ENCODE measurements at regions not wholly inside any gene's neighbourhood (a gene's known extent, or its start where the extent isn't known, plus 50 kb on each side); places are given as distances from the start of the nearest gene placed in this dataset.
"Not testable (repeated sequence)": the region's sequence is repeated elsewhere in the genome, so short reads cannot be mapped to it uniquely, and the experiment has no call there.

DNA sequence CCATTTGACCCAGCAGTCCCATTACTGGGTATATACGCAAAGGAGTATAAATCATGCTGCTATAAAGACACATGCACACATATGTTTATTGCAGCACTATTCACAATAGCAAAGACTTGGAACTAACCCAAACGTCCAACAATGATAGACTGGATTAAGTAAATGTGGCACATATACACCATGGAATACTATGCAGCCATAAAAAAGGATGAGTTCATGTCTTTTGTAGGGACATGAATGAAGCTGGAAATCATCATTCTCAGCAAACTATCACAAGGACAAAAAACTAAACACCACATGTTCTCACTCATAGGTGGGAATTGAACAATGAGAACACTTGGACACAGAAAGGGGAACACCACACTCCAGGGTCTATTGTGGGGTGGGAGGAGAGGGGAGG, 168.3 kb downstream of the TENT5A start:
- H3K27ac ChIP-seq; H3K4me3 ChIP-seq; CTCF ChIA-PET; POLR2A ChIA-PET; DNase-seq (ENCODE audit: low read depth in 1 of 2, low spot score in 1 of 2); H3K9me3 ChIP-seq; H3K4me2 ChIP-seq; ATAC-seq; H3K4me1 ChIP-seq; FAIRE-seq: not testable (repeated sequence)
- WGBS (ENCODE audit: missing lambda C conversion rate): 50% methylated on average over 2 of the region's 2 CpGs

DNA sequence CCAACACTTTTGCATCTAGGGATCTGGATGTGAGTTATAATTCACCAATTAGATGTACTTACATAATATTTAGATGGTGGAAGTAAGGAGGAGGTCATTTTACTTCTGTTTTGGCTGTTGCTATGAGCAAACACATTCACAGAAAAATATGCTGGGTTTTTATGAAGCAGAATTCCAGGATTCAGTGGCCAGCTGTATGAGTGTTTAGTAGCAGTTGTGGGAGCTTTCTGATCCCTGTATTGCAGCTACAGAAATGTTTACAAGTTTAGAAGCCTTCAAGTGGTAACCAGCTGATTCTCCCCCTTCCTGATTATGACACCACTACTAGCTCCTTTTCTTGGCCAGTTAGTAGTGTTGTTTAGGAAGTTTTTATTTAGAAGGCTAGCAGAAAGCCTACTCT, 177.0 kb downstream of the TENT5A start:
- Histone ChIP-seq H3K9me3 (no peaks in the 10 kb centered on the region), H3K4me3 (no peak overlapping the region), H3K27ac (no peak overlapping the region), H3K4me1 (no peaks in the 10 kb centered on the region), H3K4me2 (no peak overlapping the region)
- TF ChIP-seq EHF (CRISPR knock-in tag; IDR thresholded peaks at IDR 0.05) (no peak), RNF2 (IDR thresholded peaks at IDR 0.05; ENCODE audit: borderline replicate concordance, low read depth) (no peak), HOXB5 (CRISPR knock-in tag; IDR thresholded peaks at IDR 0.05) (no peak), KDM1A (IDR thresholded peaks at IDR 0.05; ENCODE audit: low read depth) (no peak), FOXS1 (CRISPR knock-in tag; IDR thresholded peaks at IDR 0.05) (no peak), HOXB13 (CRISPR knock-in tag; IDR thresholded peaks at IDR 0.05; ENCODE audit: low read depth) (no peak), JUNB (IDR thresholded peaks at IDR 0.05) (no peak), ZFP36 (IDR thresholded peaks at IDR 0.05; ENCODE audit: borderline replicate concordance, partially characterized antibody) (no peak), POLR2A (IDR thresholded peaks at IDR 0.05; ENCODE audit: low read length) (no peak), SREBF2 (IDR thresholded peaks at IDR 0.05) (no peak), HDAC2 (IDR thresholded peaks at IDR 0.05) (no peak), EP300 (IDR thresholded peaks at IDR 0.05) (no peak), SMC3 (IDR thresholded peaks at IDR 0.05) (no peak), NPAS2 (CRISPR knock-in tag; IDR thresholded peaks at IDR 0.05; ENCODE audit: borderline replicate concordance) (no peak), GATA3 (IDR thresholded peaks at IDR 0.05; ENCODE audit: borderline replicate concordance) (no peak), RCOR1 (IDR thresholded peaks at IDR 0.05; ENCODE audit: low read depth, low read length) (no peak)
- TF ChIP-seq, protein P1, sequence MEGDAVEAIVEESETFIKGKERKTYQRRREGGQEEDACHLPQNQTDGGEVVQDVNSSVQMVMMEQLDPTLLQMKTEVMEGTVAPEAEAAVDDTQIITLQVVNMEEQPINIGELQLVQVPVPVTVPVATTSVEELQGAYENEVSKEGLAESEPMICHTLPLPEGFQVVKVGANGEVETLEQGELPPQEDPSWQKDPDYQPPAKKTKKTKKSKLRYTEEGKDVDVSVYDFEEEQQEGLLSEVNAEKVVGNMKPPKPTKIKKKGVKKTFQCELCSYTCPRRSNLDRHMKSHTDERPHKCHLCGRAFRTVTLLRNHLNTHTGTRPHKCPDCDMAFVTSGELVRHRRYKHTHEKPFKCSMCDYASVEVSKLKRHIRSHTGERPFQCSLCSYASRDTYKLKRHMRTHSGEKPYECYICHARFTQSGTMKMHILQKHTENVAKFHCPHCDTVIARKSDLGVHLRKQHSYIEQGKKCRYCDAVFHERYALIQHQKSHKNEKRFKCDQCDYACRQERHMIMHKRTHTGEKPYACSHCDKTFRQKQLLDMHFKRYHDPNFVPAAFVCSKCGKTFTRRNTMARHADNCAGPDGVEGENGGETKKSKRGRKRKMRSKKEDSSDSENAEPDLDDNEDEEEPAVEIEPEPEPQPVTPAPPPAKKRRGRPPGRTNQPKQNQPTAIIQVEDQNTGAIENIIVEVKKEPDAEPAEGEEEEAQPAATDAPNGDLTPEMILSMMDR (IDR thresholded peaks at IDR 0.05): no peak
- TF ChIP-seq, protein P2, sequence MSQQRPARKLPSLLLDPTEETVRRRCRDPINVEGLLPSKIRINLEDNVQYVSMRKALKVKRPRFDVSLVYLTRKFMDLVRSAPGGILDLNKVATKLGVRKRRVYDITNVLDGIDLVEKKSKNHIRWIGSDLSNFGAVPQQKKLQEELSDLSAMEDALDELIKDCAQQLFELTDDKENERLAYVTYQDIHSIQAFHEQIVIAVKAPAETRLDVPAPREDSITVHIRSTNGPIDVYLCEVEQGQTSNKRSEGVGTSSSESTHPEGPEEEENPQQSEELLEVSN (IDR thresholded peaks at IDR 0.05; ENCODE audit: borderline replicate concordance, low read depth): no peak
- TF ChIP-seq, protein P3, sequence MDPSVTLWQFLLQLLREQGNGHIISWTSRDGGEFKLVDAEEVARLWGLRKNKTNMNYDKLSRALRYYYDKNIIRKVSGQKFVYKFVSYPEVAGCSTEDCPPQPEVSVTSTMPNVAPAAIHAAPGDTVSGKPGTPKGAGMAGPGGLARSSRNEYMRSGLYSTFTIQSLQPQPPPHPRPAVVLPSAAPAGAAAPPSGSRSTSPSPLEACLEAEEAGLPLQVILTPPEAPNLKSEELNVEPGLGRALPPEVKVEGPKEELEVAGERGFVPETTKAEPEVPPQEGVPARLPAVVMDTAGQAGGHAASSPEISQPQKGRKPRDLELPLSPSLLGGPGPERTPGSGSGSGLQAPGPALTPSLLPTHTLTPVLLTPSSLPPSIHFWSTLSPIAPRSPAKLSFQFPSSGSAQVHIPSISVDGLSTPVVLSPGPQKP (IDR thresholded peaks at IDR 0.05; ENCODE audit: low read depth, low read length): no peak
- FAIRE-seq (no peak), DNase-seq (ENCODE audit: low read depth in 1 of 2, low spot score in 1 of 2) (no peak), ATAC-seq (no peak)
- ChIA-PET POLR2A (no interaction called here), CTCF (interaction anchor here (0.6 kb wide), 1 partner anchor 431 kb away, joined by 3 read pairs; no protein-coding TSS in a partner anchor)

DNA sequence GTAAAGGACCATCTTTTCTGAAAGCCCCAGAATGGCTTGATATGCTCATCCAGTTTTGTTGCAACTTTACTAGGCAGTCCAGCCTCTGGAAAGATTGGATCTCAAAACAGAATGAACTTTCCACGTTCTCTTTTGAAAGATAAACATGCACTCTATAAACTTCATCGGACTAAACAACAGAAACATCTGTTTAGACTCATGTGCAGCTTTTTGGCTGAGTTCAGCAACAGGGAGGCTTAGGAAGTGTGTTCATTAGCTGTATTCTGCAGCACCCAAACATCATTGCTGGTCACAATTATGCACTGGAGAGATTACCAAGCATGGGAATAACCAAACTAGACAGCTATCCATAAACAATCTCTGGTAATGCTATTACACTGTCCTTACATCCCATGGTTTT, 180.5 kb downstream of the TENT5A start:
- CTCF ChIA-PET: no interaction called here
- POLR2A ChIA-PET: no interaction called here
- Histone ChIP-seq H3K4me2 (no peak overlapping the region), H3K9me3 (no peaks in the 10 kb centered on the region), H3K4me3 (no peak overlapping the region), H3K4me1 (no peaks in the 10 kb centered on the region), H3K27ac (no peak overlapping the region)
- WGBS (ENCODE audit: missing lambda C conversion rate): 50% methylated on average over 2 of the region's 2 CpGs
- no peak for ATAC-seq
- DNase-seq (ENCODE audit: low read depth in 1 of 2, low spot score in 1 of 2): no peak
- FAIRE-seq: no peak
- TF ChIP-seq BHLHE40 (IDR thresholded peaks at IDR 0.05; ENCODE audit: low read depth, low read length) (no peak), EP300 (IDR thresholded peaks at IDR 0.05) (no peak), TP53 (CRISPR knock-in tag; IDR thresholded peaks at IDR 0.05) (no peak), HOXB13 (CRISPR knock-in tag; IDR thresholded peaks at IDR 0.05; ENCODE audit: low read depth) (no peak), EHMT2 (IDR thresholded peaks at IDR 0.05; ENCODE audit: low read depth) (no peak), RAD21 (conservative IDR thresholded peaks at IDR 0.05 in 1 of 2, IDR thresholded peaks at IDR 0.05 in 1 of 2) (no peak), JUN (IDR thresholded peaks at IDR 0.05) (no peak), SREBF2 (IDR thresholded peaks at IDR 0.05) (no peak), ZNF302 (CRISPR knock-in tag; IDR thresholded peaks at IDR 0.05) (no peak), TFCP2L1 (CRISPR knock-in tag; IDR thresholded peaks at IDR 0.05) (no peak), KDM1A (IDR thresholded peaks at IDR 0.05; ENCODE audit: low read depth) (no peak), RCOR1 (IDR thresholded peaks at IDR 0.05; ENCODE audit: low read depth, low read length) (no peak)
- TF ChIP-seq, protein P4, sequence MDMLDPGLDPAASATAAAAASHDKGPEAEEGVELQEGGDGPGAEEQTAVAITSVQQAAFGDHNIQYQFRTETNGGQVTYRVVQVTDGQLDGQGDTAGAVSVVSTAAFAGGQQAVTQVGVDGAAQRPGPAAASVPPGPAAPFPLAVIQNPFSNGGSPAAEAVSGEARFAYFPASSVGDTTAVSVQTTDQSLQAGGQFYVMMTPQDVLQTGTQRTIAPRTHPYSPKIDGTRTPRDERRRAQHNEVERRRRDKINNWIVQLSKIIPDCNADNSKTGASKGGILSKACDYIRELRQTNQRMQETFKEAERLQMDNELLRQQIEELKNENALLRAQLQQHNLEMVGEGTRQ (IDR thresholded peaks at IDR 0.05): no peak
- TF ChIP-seq, protein P5, sequence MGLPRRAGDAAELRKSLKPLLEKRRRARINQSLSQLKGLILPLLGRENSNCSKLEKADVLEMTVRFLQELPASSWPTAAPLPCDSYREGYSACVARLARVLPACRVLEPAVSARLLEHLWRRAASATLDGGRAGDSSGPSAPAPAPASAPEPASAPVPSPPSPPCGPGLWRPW (IDR thresholded peaks at IDR 0.05): no peak
- TF ChIP-seq, protein P6, sequence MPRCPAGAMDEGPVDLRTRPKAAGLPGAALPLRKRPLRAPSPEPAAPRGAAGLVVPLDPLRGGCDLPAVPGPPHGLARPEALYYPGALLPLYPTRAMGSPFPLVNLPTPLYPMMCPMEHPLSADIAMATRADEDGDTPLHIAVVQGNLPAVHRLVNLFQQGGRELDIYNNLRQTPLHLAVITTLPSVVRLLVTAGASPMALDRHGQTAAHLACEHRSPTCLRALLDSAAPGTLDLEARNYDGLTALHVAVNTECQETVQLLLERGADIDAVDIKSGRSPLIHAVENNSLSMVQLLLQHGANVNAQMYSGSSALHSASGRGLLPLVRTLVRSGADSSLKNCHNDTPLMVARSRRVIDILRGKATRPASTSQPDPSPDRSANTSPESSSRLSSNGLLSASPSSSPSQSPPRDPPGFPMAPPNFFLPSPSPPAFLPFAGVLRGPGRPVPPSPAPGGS (IDR thresholded peaks at IDR 0.05): no peak
